ENCODE measurements at regions not wholly inside any gene's neighbourhood (a gene's known extent, or its start where the extent isn't known, plus 50 kb on each side); places are given as distances from the start of the nearest gene placed in this dataset.
"Not testable (repeated sequence)": the region's sequence is repeated elsewhere in the genome, so short reads cannot be mapped to it uniquely, and the experiment has no call there.

- Mint-ChIP-seq H3K9me3 (no peaks in the 10 kb centered on the region), H3K4me1 (ENCODE audit: low read depth) (peaks cover 1% of the 10 kb centered on the region)
These were observed 465.7 kb downstream of the FBXO15 start for GRCh38 chr18:73681912-73682311.

GRCh38 chr18:73681398-73681797 is 466.2 kb downstream of the FBXO15 start:
- H3K9me3 Mint-ChIP-seq: no peaks in the 10 kb centered on the region
- no peaks in the 10 kb centered on the region for H3K36me3 Mint-ChIP-seq (ENCODE audit: low read depth)
- H3K27ac Mint-ChIP-seq: no peak overlapping the region
- peaks cover 1% of the 10 kb centered on the region for H3K4me1 Mint-ChIP-seq (ENCODE audit: low read depth)
- H3K27me3 Mint-ChIP-seq (ENCODE audit: low read depth): no peaks in the 10 kb centered on the region
- H3K4me3 Mint-ChIP-seq: no peak overlapping the region

More at GRCh38 chr18:73681912-73682311, 465.7 kb downstream of the FBXO15 start:
- Mint-ChIP-seq H3K27ac (no peak overlapping the region), H3K36me3 (ENCODE audit: low read depth) (no peaks in the 10 kb centered on the region), H3K27me3 (ENCODE audit: low read depth) (no peaks in the 10 kb centered on the region), H3K4me3 (no peak overlapping the region)

- Mint-ChIP-seq H3K4me1 (ENCODE audit: low read depth) (peaks cover 1% of the 10 kb centered on the region), H3K27ac (no peak overlapping the region), H3K27me3 (ENCODE audit: low read depth) (no peaks in the 10 kb centered on the region), H3K9me3 (no peaks in the 10 kb centered on the region), H3K4me3 (no peak overlapping the region), H3K36me3 (ENCODE audit: low read depth) (no peaks in the 10 kb centered on the region)
These were observed 467.5 kb downstream of the FBXO15 start for GRCh38 chr18:73679941-73680712.

GRCh38 chr18:73677450-73677849 is 470.2 kb downstream of the FBXO15 start:
- H3K27ac Mint-ChIP-seq: no peak overlapping the region
- no peaks in the 10 kb centered on the region for H3K9me3 Mint-ChIP-seq
- H3K4me3 Mint-ChIP-seq: no peak overlapping the region
- H3K27me3 Mint-ChIP-seq (ENCODE audit: low read depth): no peaks in the 10 kb centered on the region
- H3K4me1 Mint-ChIP-seq (ENCODE audit: low read depth): peaks cover 1% of the 10 kb centered on the region
- H3K36me3 Mint-ChIP-seq (ENCODE audit: low read depth): no peaks in the 10 kb centered on the region

GRCh38 chr18:73674125-73674865 is 473.3 kb downstream of the FBXO15 start:
- H3K27me3 Mint-ChIP-seq (ENCODE audit: low read depth): no peaks in the 10 kb centered on the region
- H3K36me3 Mint-ChIP-seq (ENCODE audit: low read depth): no peaks in the 10 kb centered on the region
- H3K9me3 Mint-ChIP-seq: no peaks in the 10 kb centered on the region
- H3K4me3 Mint-ChIP-seq: no peak overlapping the region
- no peaks in the 10 kb centered on the region for H3K4me1 Mint-ChIP-seq (ENCODE audit: low read depth)
- no peak overlapping the region for H3K27ac Mint-ChIP-seq

GRCh38 chr18:73671480-73671879 is 476.2 kb downstream of the FBXO15 start:
- H3K4me1 Mint-ChIP-seq (ENCODE audit: low read depth); H3K27ac Mint-ChIP-seq; H3K27me3 Mint-ChIP-seq (ENCODE audit: low read depth); H3K9me3 Mint-ChIP-seq; H3K4me3 Mint-ChIP-seq; H3K36me3 Mint-ChIP-seq (ENCODE audit: low read depth): not testable (repeated sequence)

- H3K4me3 Mint-ChIP-seq: no peak overlapping the region
These were observed 477.1 kb downstream of the FBXO15 start for GRCh38 chr18:73670524-73670923.

GRCh38 chr18:73670039-73670438 is 477.6 kb downstream of the FBXO15 start:
- Mint-ChIP-seq H3K27ac (no peak overlapping the region), H3K4me1 (ENCODE audit: low read depth) (no peaks in the 10 kb centered on the region), H3K9me3 (no peaks in the 10 kb centered on the region), H3K4me3 (no peak overlapping the region), H3K36me3 (ENCODE audit: low read depth) (no peaks in the 10 kb centered on the region), H3K27me3 (ENCODE audit: low read depth) (no peaks in the 10 kb centered on the region)

More at GRCh38 chr18:73670524-73670923, 477.1 kb downstream of the FBXO15 start:
- H3K4me1 Mint-ChIP-seq (ENCODE audit: low read depth): no peaks in the 10 kb centered on the region
- H3K27ac Mint-ChIP-seq: no peak overlapping the region
- no peaks in the 10 kb centered on the region for H3K36me3 Mint-ChIP-seq (ENCODE audit: low read depth)
- no peaks in the 10 kb centered on the region for H3K9me3 Mint-ChIP-seq
- no peaks in the 10 kb centered on the region for H3K27me3 Mint-ChIP-seq (ENCODE audit: low read depth)

GRCh38 chr18:73669297-73669696 is 478.3 kb downstream of the FBXO15 start:
- H3K9me3 Mint-ChIP-seq: no peaks in the 10 kb centered on the region
- no peak overlapping the region for H3K27ac Mint-ChIP-seq
- H3K4me1 Mint-ChIP-seq (ENCODE audit: low read depth): no peaks in the 10 kb centered on the region
- no peaks in the 10 kb centered on the region for H3K36me3 Mint-ChIP-seq (ENCODE audit: low read depth)
- H3K4me3 Mint-ChIP-seq: no peak overlapping the region
- H3K27me3 Mint-ChIP-seq (ENCODE audit: low read depth): no peaks in the 10 kb centered on the region

- H3K9me3 Mint-ChIP-seq: no peaks in the 10 kb centered on the region
- H3K4me3 Mint-ChIP-seq: no peak overlapping the region
- no peaks in the 10 kb centered on the region for H3K27me3 Mint-ChIP-seq (ENCODE audit: low read depth)
- no peaks in the 10 kb centered on the region for H3K36me3 Mint-ChIP-seq (ENCODE audit: low read depth)
- no peaks in the 10 kb centered on the region for H3K4me1 Mint-ChIP-seq (ENCODE audit: low read depth)
- no peak overlapping the region for H3K27ac Mint-ChIP-seq
These were observed 479.6 kb downstream of the FBXO15 start for GRCh38 chr18:73668051-73668450.

- H3K36me3 Mint-ChIP-seq (ENCODE audit: low read depth): no peaks in the 10 kb centered on the region
These were observed 480.9 kb downstream of the FBXO15 start for GRCh38 chr18:73666772-73667171.

GRCh38 chr18:73664896-73665295 is 482.7 kb downstream of the FBXO15 start:
- H3K36me3 Mint-ChIP-seq (ENCODE audit: low read depth): no peaks in the 10 kb centered on the region
- no peak overlapping the region for H3K4me3 Mint-ChIP-seq
- H3K9me3 Mint-ChIP-seq: no peaks in the 10 kb centered on the region
- no peak overlapping the region for H3K27ac Mint-ChIP-seq
- H3K4me1 Mint-ChIP-seq (ENCODE audit: low read depth): peaks cover 1% of the 10 kb centered on the region
- no peaks in the 10 kb centered on the region for H3K27me3 Mint-ChIP-seq (ENCODE audit: low read depth)

More at GRCh38 chr18:73666772-73667171, 480.9 kb downstream of the FBXO15 start:
- Mint-ChIP-seq H3K4me1 (ENCODE audit: low read depth) (peaks cover 1% of the 10 kb centered on the region), H3K27me3 (ENCODE audit: low read depth) (no peaks in the 10 kb centered on the region), H3K27ac (no peak overlapping the region), H3K4me3 (no peak overlapping the region), H3K9me3 (no peaks in the 10 kb centered on the region)

- H3K4me1 Mint-ChIP-seq (ENCODE audit: low read depth): peaks cover 1% of the 10 kb centered on the region
- no peaks in the 10 kb centered on the region for H3K27me3 Mint-ChIP-seq (ENCODE audit: low read depth)
- no peak overlapping the region for H3K4me3 Mint-ChIP-seq
- H3K36me3 Mint-ChIP-seq (ENCODE audit: low read depth): no peaks in the 10 kb centered on the region
- no peaks in the 10 kb centered on the region for H3K9me3 Mint-ChIP-seq
- no peak overlapping the region for H3K27ac Mint-ChIP-seq
These were observed 484.1 kb downstream of the FBXO15 start for GRCh38 chr18:73663581-73663980.

- H3K4me3 Mint-ChIP-seq: no peak overlapping the region
- no peaks in the 10 kb centered on the region for H3K9me3 Mint-ChIP-seq
- H3K27me3 Mint-ChIP-seq (ENCODE audit: low read depth): no peaks in the 10 kb centered on the region
- no peak overlapping the region for H3K27ac Mint-ChIP-seq
- H3K36me3 Mint-ChIP-seq (ENCODE audit: low read depth): no peaks in the 10 kb centered on the region
- peaks cover 1% of the 10 kb centered on the region for H3K4me1 Mint-ChIP-seq (ENCODE audit: low read depth)
These were observed 485.2 kb downstream of the FBXO15 start for GRCh38 chr18:73662421-73662820.

All from T-helper 1 cell treated with Interleukin-12 subunit alpha and Interleukin-12 subunit beta and Interleukin-4 antibody, amounts not matched to agents 30 μg/mL and 1 μg/mL, for 36 hours (primary cell).